LNCaP clone FGC (cell line): ENCODE measurements at regions not wholly inside any gene's neighbourhood (a gene's known extent, or its start where the extent isn't known, plus 50 kb on each side); places are given as distances from the start of the nearest gene placed in this dataset.

Experiments
- DNase-seq: peaks from one replicate; pipeline ENCODE4 v3.0.0-alpha.2; 2011; ENCODE audit warnings: low read depth
- H3K4me3 ChIP-seq: 2 replicates; pipeline ENCODE4 v1.5.1; 2011; ENCODE audit warnings: mild to moderate bottlenecking, low read depth, low read length, control low read depth
- TF ChIP-seq, protein P1 (sequence below): IDR thresholded peaks from 2 replicates; pipeline ENCODE4 v1.5.1; 2012; ENCODE audit warnings: mild to moderate bottlenecking; ENCODE audit not compliant: control insufficient read depth, insufficient read depth; ENCODE audit errors: extremely low read depth

DNA sequence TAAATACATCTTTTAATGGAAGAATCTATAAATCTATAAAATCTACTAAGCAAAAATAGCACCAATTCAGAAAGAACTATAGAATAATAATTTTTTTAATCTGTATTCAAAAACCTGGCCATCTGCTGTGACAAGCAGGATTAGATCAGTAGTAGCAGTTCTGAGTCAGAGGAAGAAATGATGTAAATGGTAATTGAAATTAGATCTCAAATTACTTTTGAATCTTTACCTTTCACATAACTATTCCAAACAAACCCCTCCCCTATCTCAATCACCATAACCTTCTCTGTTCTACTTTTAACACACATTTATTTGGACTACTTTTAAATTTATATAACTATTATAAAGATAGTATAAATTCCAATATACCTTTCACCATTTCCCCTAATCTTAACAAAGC lies 727.8 kb upstream of the FAM174A start:
- H3K4me3 ChIP-seq: no peak overlapping the region
- TF ChIP-seq, protein P1, sequence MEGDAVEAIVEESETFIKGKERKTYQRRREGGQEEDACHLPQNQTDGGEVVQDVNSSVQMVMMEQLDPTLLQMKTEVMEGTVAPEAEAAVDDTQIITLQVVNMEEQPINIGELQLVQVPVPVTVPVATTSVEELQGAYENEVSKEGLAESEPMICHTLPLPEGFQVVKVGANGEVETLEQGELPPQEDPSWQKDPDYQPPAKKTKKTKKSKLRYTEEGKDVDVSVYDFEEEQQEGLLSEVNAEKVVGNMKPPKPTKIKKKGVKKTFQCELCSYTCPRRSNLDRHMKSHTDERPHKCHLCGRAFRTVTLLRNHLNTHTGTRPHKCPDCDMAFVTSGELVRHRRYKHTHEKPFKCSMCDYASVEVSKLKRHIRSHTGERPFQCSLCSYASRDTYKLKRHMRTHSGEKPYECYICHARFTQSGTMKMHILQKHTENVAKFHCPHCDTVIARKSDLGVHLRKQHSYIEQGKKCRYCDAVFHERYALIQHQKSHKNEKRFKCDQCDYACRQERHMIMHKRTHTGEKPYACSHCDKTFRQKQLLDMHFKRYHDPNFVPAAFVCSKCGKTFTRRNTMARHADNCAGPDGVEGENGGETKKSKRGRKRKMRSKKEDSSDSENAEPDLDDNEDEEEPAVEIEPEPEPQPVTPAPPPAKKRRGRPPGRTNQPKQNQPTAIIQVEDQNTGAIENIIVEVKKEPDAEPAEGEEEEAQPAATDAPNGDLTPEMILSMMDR: no peak
- no peak for DNase-seq

DNA sequence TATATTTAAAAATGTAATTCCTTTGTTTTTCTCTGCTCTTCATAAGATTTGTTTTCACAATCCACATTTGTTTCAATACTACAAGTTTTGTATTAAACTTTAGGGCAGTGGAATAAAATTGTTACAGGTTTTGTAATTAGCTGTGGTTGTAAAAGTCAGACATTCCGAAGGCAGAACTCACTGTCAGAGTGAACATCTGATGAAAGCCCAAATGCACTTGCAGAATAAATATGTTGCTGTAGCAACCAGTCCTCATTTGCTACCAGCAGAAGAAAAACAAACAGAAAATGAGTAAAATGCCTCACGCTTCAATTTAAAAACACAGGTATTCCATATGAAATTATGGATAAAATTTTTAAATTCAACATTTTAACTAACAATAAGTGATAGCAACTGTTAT lies 740.1 kb upstream of the FAM174A start:
- H3K4me3 ChIP-seq: no peak overlapping the region
- TF ChIP-seq, protein P1: no peak
- no peak for DNase-seq

DNA sequence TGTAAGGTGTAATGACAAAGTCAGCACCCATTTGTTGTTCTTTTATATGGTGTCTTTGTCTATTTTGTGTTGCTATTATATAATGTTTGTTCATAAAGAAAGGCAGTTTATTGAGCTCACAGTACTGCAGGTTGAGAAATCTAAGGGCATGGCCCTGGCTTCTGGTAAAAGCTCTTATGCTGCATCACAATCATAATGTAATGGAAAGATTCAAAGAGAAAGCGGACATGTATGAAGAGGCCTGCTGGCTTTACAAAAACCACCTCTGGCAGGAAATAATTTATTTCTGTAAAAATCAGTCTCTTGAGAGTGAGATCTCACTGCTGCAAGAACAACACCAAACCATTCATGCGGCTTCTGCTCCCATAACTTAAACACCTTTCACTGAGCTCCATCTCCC lies 746.7 kb upstream of the FAM174A start:
- TF ChIP-seq, protein P1: no peak
- H3K4me3 ChIP-seq: no peak overlapping the region
- DNase-seq: no peak

DNA sequence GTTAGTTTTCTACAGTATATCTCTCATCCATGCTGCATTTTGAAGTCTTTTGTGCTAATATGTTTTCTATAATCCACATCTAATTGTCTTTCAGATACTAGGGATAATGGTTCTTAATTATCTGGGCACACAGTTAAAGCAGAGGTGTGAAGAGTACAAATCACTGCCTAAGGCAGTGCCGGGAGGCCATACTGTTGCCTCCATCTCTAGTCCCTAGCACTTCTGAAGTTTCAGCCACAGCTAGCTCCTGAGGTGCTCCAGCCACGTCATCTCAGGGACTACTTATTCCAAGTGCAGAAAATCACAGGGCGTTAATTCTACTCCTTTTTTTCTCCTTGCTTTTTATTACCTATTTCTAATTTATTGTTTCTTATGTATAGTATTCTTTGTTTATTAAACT lies 760.0 kb upstream of the FAM174A start:
- no peak for DNase-seq
- TF ChIP-seq, protein P1: no peak
- no peak overlapping the region for H3K4me3 ChIP-seq

DNA sequence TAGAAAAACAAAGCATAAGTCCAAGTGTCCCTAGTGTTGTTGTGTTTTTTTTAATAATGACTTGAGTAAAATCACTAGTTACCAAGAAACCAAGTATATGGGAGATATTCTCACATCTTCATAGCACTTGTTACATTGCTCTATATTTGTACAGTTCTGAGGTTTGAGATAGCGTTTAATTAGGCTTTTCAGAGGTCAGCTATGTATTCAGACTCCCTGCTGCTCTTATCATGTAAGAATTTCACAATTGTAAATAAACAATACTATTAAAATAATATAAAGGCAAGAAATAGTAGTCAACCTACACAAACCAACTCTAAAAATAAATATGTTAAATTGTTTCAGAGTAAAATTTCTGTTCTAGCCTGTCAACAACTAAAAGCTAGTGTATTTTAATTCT lies 761.9 kb upstream of the FAM174A start:
- TF ChIP-seq, protein P1: no peak
- DNase-seq: peak; percentile 67
- no peak overlapping the region for H3K4me3 ChIP-seq

DNA sequence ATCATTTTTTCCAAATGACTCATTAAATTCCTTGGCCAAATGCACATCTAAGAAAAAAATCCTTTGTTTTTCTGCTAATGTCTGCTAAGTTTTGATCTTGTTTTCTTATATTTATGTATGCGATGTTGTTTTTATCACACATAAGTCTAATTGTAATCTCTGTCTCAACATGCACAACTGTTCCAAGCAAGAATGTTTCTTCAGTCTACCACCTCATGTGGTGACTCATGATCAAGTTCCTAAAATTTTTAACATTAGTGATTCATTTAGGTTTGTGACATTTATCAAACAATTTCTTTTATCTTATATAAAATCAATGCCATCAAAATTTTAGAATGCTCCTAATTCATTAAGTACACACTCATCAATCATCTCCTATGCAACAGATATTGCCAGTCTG lies 763.9 kb upstream of the FAM174A start:
- TF ChIP-seq, protein P1: no peak
- DNase-seq: no peak
- no peak overlapping the region for H3K4me3 ChIP-seq

DNA sequence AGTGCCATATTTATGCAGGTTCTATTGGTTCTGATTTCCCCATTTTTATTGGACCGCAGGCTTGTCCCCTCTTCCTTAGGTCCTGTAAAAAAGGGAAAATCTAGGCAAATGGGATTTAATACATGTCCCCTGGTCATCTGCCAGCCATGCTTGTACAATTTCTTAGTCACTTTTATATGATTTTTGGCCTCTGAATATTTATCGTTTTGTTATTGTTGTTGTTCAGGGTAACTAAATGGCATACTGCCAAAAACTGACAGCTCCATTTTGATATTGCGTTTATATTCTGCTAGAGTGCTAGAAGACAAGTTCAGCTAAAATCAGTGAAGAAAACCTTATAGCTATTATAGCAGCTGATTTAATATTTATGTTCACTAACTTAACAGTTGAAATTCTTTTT lies 770.2 kb upstream of the FAM174A start:
- no peak overlapping the region for H3K4me3 ChIP-seq
- DNase-seq: no peak
- TF ChIP-seq, protein P1: no peak
